Pulmonary artery endothelial cell (primary cell): ENCODE measurements at regions not wholly inside any gene's neighbourhood (a gene's known extent, or its start where the extent isn't known, plus 50 kb on each side); places are given as distances from the start of the nearest gene placed in this dataset.

Experiments used
- DNase-seq: peaks from one replicate; pipeline ENCODE4 v3.0.0-alpha.2; 2011; ENCODE audit warnings: low read depth, low spot score

DNA sequence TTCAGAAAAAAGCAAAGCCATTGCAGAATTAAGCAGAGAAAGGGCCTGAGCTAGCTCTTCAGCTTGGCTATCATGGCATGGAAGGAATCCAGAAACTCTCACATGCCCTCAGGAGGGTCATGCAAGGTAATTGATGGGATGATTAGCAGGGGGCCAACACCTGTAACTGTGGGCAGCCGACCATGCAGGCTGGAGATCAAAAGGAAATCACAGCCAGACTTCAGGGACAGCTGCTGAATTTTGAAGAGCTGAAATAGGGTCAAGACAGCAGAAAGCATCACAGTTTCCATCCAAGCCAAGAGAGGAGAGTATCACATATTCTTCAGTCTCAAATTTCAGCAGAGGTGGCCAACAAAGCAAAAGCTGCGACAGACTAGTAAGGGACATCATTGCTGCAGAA lies 239.6 kb upstream of the STEAP1 start:
- DNase-seq = no peak

DNA sequence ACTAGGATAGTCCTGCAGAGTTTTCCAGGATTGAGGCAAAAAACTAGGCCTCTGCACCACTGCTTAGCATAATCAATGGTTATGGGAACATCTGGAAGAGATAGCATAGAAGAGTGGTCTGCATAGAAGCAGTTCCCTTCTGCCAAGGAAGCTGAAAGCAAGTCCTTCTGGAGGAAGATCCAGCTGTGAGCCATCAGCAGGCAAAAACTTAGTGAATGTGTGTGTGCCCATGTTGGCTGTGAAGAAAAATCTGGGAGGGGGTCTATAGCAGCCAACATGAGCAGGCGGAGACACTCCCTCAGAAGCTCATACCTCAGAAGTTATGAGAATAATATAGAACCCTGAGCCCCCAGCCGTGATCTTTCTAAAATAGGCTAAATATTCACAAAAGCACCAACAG lies 228.1 kb upstream of the STEAP1 start:
- DNase-seq = no peak

DNA sequence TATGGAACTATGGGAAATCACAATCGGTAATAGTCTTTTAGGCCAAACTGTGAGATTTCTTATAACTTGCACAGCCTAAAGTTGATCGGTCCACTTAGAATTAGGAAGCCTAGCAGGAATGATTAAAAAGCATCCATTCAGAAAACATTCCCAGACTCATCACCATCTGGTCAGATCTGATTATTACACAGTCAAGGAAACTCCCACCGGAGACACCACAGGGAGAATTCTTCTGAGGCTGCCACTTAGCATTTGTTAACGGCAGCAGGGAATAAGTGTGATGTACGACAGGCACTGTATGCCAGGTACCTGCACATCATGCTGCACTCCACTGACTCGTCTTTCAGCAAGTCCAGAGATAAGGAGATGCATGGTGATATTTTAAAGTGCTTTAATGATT lies 227.6 kb upstream of the STEAP1 start:
- DNase-seq = no peak

DNA sequence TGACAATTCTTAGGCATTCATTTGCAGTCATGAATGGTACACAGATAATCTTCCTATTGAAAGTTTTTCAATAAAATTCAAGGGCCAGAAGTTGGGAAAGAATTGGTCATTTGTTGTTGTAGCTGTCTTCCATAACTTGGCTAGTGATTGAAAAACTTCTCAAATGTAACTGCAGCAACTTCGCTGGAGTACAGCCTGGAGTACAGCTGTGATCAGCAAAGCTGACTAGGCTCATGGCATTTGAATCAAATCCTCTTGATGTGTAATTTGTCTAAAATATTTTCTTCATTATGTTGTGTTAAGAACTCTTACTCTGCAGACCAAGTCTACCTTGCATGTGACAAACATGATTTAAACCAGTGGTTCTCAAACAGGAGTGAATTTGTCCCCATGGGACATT lies 226.5 kb upstream of the STEAP1 start:
- no peak for DNase-seq

DNA sequence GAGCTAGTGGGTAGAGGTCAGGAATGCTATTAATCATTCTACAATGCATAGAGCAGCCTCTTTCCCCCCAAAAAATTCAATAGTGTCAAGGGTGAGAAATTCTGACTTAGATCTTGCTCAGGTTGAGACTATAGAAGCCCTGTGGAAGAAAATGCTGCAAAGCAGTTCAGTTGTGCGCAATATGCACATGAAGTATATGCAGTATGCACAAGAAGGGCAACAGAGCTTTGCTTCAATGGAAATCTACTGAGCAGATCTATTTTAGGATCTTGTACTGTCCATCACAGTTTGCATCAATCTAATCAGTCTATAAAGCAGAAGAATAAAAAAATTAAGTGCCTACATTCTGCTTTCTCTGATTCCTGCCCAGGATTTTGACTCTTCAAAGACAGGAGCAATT lies 225.8 kb upstream of the STEAP1 start:
- no peak for DNase-seq

DNA sequence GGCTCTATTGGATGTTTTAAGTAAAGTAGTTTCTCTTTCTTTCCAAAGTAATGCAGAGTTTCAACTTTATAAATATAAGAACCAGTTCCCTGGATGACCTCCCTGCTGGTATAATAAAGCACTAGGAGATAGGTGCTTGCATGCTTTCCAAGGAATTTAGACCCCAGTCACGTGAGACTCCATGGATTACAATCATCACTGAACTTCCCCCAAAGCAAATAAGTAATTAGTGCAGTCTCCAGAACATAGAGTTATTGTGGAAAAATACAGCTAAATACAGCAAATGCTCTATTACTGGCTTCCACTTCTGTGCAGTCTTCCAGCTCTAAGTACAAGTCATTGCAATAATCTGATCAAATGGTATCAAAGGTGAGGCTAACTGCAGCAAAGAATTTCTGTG lies 220.2 kb upstream of the STEAP1 start:
- DNase-seq = no peak

DNA sequence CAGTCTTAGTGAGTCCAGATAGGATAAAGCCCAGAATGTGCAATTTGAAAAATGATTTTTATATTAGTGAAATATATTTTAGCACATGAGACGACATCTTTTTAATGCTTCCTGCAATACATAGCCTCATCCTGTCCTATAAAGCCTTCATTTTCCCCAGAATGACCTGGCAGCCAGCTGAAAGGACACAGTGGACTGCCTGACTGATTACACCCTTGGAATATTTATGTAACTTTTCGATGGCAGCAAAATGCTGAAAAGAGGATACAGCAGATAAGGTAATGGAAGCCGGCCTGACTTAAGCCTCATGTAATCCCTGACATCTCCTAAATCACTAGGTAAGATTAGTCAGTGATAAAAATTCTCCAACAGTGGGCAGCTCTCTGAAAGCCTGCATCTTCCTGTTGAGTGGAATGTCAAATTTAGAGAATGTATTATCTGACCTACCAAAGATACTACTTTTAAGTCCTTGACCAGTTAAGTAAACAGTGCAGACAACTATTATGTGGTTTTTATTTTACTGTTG lies 210.7 kb upstream of the STEAP1 start:
- no peak for DNase-seq

DNA sequence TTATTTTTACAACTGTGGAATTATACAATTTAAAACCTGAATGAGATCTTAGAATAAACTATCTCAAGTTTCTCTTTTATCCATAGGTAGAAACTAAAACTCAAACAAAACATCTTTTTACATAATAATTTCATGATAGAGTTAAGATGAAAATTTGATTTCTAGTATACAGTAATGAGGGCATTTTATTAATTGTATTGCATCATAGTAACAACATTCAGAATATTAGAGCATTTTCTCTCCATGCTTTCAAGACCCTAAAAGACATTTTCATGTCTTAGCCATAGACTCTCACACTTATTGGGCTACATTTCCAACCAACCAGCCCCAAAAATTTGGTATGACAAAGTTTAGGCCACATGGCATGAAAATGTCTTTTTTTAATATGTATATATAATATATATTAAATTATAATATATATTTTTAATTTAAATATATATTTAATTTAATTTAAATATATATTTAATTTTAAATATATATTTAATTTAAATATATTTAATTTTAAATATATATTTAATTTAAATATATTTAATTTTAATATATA lies 195.7 kb upstream of the STEAP1 start:
- no peak for DNase-seq

DNA sequence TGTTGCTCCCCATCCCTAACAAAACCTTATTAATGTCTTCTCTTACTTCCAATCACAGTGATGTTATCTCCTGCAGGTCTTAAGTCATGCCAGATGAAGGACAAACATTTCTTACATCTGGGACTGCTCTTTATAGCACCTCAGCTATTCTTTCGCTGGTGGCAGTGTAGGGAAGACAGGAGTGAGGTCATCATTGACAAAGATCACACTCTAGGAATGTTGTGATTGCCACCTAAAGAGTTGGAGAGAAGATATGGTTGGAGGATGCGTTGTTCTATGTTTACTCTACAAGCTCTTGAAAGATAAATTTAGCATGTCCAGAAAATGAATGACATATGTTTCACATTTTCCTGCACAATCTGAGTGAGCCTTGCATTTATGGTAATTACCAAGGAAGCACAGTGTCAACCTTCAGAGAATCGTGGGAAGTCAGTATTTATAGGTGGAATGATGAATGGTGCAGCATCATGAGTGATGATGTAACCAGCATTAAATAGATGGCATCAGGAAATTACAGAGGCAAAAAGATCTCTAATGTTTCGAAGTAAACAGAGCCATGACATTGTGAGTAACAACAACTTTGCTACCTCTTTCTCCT lies 188.1 kb upstream of the STEAP1 start:
- no peak for DNase-seq

DNA sequence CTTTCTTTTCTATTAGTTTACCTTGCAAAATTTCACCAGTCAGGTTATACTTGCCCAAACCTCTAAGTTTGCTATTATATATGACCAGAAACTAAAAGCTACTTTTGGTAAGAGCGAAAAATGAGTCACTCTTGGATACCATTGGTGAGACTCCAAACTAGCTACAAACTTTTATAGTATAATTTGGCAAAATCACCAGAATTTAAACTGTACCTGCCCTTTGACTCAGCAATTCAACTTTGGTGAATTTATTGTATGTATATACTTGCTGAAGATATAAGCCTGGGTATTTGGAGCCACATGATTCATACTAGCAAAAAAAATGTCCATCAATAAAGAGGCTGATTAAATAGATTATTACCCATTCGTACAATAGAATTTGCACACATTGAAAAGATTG lies 178.7 kb upstream of the STEAP1 start:
- no peak for DNase-seq

DNA sequence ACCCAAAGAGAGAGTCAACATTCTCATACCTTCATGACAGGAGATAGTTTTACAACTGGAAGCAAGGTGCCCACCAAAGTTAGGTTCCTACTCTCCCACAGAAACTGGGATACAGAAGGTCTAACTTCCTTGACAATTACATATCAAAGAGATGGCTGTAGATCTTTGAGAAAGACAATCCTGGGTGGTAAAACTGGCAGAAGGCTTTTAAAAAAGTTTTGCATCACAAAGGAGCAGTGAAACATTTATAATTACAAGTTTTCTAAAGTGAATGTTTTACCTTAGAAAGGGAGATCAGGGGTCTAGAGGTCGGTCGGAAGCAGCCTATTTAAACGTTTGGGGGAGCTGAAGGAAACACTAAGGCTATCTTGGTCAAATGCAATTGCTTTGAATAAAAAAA lies 166.6 kb upstream of the STEAP1 start:
- DNase-seq = no peak

DNA sequence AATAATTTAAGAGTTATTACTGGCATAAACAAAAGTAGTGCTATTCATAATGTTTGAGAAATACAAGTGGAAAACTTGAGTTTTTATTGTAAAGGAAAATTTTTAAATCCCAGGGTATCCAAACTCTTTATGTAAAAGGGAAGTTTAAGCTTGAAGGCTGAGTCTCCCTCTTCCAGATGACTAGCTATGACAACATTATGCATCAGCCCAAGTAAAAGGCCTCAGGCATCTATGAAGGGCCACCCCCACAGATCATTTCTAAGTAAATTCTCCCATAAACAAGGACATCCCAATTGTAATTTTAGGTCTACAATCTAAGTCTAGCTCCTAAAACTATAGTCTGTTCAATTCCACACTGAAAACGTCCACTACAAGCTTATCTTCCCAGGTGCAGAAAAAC lies 166.2 kb upstream of the STEAP1 start:
- no peak for DNase-seq

DNA sequence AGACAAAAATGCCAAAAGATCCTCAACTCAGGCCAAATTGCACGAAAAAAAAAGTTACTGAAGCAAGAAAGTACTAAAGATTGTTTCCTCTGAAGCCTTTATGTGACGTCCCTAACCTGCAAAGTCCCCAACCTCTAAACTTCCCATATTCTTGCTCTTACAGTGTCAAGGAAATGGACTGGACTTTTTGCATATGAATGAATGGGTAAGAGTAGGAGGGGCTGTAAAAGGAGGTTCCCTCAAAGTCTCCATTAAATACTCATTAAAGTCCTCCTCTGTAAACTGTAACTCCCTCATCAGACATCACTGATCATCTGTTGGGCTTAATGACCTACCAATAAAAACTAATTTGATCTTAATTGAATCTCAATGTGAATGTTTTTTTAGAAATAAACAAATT lies 164.8 kb upstream of the STEAP1 start:
- DNase-seq = no peak

DNA sequence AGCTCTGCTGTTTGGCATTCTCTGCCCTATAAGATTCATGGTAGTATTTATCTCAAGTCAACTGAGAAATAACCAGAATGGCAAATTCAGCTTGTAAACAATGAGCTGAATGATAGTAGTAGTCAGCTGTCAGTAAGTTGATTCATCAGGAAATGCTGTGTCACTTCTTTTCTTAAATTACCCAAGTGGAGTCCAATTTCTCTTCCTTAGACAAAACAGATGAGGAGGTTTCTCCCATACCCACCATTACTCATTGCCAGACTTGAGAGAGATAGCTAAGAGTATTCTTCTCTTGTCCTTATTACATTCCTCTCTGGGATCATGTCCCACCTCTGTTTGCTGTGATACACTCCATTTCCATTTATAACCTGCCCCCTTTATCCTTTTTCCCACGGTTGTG lies 159.8 kb upstream of the STEAP1 start:
- DNase-seq = no peak

DNA sequence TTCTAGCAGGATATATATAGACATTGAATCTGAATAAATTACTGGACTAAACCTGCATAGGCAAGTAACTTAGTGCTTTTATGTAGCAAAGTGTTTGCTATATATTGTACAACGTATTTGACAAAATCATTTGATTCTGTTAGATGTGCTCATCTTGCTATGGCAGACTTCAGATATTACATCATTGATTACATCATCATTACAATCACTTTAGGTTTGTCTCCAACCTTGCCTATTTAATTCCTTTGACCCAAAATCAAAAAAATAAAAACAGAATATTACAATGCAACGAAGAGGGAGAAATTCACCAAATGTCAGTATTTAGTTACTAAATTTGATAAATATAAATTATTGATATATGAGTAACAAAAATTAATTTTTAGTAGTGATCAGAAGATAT lies 155.7 kb upstream of the STEAP1 start:
- DNase-seq = no peak

DNA sequence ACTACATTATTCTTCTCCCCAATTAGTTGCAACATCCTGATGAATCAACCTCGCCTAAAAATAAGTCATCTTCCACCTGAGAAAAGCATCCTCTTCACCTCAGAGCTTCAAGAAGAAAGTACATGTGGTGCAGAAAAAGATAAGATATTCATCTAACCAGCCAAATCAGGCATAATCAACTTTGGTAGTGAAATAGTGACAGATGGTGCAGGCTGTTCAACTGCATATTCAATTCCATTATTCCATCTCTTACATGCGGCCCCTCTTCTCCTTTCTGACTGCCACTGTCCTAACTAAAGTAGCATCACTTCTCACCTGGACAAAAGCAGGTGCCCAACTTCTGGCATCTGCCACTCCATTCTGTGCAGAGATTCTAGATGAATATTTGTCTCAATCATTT lies 148.4 kb upstream of the STEAP1 start:
- no peak for DNase-seq

DNA sequence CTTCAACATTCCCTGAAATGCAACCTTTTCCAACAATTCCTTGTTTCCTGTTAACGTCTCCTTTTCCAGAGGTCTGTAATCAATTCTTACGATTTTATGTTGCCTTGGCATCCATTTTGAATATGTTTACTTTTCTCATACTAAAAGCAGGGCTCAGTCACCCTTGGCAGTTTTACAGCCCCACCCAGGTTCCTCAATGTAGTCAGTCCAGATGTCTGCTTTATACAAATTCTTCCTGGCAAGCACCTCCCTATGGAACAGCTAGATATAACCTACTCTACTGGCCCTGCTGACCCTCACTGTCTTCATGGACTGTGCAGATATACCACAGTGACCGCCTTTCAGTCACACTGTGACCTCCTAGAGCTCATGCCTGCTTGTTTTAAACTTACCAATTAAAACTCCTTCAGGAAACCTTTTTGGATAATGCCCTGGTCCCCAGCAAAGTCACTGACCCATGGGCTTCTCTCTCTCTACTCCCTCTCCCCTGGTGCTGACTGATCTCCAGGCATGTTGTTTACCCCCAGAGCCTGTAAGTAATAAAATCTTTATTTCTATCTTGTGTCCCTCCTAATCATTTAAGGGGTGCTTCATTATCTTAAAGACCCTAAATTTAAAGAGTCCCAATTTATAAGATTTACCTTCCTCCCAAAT lies 147.1 kb upstream of the STEAP1 start:
- no peak for DNase-seq

DNA sequence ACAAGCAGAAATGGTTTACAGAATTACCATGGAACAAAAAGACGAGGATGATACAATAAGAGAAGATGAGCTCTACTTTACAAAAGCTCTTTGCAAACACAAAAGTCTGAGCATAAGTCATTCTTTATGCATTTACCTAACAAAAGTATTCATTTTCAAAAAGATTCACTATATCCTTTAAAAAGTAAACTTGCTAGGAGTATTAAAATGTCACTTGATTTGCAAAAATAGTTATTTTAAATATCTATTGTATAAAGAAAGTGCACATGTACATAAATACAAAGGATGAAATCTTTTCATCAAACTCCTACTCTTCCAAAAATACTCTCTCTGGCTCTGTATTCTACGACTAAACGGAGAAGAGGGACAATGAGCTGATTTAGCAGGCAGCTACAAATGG lies 146.4 kb upstream of the STEAP1 start:
- DNase-seq = no peak

DNA sequence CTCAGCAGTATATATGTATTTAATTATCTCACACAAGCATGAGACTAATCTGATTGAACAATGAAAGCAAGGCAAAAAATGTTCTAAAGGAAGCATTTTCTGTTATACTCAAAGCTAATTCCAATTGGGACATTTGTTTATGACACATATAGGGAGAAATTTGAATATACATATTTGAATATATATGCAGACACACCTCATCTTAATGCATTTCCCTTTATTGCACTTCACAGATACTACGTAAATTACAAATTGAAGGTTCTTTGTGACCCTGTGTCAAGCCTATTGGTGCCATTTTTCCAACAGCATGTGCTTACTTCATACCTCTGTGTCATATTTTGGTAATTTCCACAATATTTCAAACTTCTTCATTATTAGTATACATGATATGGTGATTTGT lies 132.1 kb upstream of the STEAP1 start:
- DNase-seq = no peak

DNA sequence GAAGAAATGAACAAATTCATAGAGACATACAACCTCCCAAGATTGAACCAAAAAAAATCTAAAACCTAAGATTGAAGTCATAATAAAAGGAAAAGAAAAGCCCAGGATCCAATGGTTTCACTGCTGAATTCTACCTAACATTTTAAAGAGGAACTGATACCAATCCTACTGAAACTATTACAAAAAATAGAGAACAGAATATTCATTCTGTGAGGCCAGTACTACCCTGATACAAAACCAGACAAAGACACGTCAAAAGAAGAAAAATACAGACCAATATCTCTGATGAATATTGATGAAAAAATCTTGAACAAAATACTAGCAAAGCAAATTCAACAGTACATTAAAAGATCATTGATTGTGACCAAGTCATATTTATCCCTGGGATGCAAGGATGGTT lies 128.5 kb upstream of the STEAP1 start:
- no peak for DNase-seq

DNA sequence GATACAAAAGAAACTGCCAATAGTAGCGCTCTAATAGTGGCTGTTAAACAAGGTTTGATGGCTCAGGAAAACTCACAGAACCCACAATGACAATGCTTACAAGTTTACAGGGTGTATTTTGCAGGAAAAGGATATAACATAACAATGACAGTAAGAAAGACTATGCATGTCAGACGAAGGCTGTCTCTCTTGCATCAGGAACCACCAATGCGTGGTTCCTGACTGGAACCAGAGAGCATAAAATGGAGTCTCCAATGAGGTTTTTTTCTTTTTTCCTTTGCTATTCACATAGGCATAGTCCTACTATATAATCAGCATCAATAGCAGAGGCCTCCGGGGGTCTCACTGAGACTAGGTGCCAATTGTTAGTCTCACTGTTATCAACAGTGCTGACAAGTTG lies 120.4 kb upstream of the STEAP1 start:
- DNase-seq = no peak

DNA sequence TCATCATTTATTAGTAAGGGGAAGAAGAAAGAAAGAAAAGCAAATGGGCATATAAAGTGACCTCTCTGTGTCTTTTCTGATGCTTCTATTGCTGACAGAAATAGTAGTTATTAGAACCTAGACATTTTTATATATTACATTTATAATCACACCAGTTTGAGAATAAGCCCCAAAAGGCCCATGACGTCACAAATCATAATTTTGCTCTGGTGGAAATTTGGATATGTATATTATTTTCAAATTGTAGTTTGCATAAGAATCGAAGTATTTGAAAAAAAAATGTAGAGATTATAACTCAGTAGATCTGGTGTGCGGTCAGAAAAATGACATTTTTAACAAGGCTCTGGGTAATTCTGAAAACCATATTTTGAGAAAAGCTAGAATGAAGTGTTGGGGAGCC lies 101.2 kb upstream of the STEAP1 start:
- DNase-seq = no peak

DNA sequence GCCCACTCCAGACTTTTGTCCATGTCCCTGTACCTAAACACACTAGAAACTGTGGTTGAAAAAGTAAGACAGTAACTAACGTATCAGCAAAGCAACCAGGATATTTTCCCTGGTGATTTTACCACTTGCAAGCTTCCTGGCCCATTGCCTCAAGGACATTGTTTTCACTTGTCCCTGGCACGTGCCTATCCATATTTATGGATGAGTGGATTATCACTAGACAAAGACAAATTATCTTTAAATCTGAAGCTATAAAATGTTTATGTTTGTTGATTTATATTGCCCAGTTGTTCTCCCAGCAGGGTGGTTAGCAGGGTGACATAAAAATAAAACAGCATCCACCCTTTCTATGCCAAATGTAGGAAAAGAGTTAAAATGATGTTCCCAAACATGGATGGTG lies 93.2 kb upstream of the STEAP1 start:
- no peak for DNase-seq
